ENCODE measurements at regions not wholly inside any gene's neighbourhood (a gene's known extent, or its start where the extent isn't known, plus 50 kb on each side); places are given as distances from the start of the nearest gene placed in this dataset.

- Histone ChIP-seq H2AFZ (ENCODE audit: control insufficient read depth, low read length) (no peak overlapping the region), H4K20me1 (ENCODE audit: control insufficient read depth, extremely low read depth, insufficient read depth, low read length) (no peaks in the 10 kb centered on the region), H3K4me1 (ENCODE audit: control insufficient read depth, extremely low read depth, insufficient read depth, low read length) (peaks cover 27% of the 10 kb centered on the region), H3K4me2 (ENCODE audit: control insufficient read depth, extremely low read depth, insufficient read depth, low read depth, low read length) (no peak overlapping the region), H3K27ac (ENCODE audit: control insufficient read depth, insufficient read depth, low read length) (no peak overlapping the region), H3K79me2 (ENCODE audit: control insufficient read depth, insufficient read depth, low read length) (no peaks in the 10 kb centered on the region), H3K4me3 (ENCODE audit: control insufficient read depth in 2 of 3, extremely low read depth in 1 of 3, insufficient read depth in 2 of 3, low read depth in 1 of 3, low read length in 3 of 3) (no peak overlapping the region), H3K9ac (ENCODE audit: control insufficient read depth, extremely low read depth, insufficient read depth, low read length) (no peak overlapping the region), H3K9me1 (ENCODE audit: control insufficient read depth, extremely low read depth, insufficient read depth, low read length) (no peaks in the 10 kb centered on the region), H3K27me3 (ENCODE audit: control insufficient read depth, extremely low read depth, insufficient read depth, low read length) (no peaks in the 10 kb centered on the region), H3K9me3 (ENCODE audit: control insufficient read depth, low read depth, low read length) (no peaks in the 10 kb centered on the region), H3K36me3 (ENCODE audit: control insufficient read depth in 2 of 2, extremely low read depth in 1 of 2, insufficient read depth in 2 of 2, low read length in 2 of 2) (no peaks in the 10 kb centered on the region)
- DNase-seq (ENCODE audit: low read depth, low spot score) = no peak
- TF ChIP-seq EZH2 (IDR thresholded peaks at IDR 0.05; ENCODE audit: low read length) = no peak
- TF ChIP-seq, protein P1, sequence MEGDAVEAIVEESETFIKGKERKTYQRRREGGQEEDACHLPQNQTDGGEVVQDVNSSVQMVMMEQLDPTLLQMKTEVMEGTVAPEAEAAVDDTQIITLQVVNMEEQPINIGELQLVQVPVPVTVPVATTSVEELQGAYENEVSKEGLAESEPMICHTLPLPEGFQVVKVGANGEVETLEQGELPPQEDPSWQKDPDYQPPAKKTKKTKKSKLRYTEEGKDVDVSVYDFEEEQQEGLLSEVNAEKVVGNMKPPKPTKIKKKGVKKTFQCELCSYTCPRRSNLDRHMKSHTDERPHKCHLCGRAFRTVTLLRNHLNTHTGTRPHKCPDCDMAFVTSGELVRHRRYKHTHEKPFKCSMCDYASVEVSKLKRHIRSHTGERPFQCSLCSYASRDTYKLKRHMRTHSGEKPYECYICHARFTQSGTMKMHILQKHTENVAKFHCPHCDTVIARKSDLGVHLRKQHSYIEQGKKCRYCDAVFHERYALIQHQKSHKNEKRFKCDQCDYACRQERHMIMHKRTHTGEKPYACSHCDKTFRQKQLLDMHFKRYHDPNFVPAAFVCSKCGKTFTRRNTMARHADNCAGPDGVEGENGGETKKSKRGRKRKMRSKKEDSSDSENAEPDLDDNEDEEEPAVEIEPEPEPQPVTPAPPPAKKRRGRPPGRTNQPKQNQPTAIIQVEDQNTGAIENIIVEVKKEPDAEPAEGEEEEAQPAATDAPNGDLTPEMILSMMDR (optimal IDR thresholded peaks at IDR 0.05 in 1 of 3, IDR thresholded peaks at IDR 0.05 in 1 of 3, conservative IDR thresholded peaks at IDR 0.05 in 1 of 3; ENCODE audit: extremely low read depth in 1 of 3, insufficient read depth in 2 of 3, low read length in 3 of 3) = no peak
- dilution Hi-C loops (cut with MboI; ENCODE audit: extremely low pct_ligation_motif_present, low sequenced_read_pairs) = no loop called here
- no peak for FAIRE-seq
Observed at GRCh38 chr5:110963495-110963894, 108.0 kb upstream of the TSLP start.

GRCh38 chr5:110965773-110966581 is 105.5 kb upstream of the TSLP start:
- Histone ChIP-seq H3K27ac (ENCODE audit: control insufficient read depth, insufficient read depth, low read length) (peak overlapping the region; percentile 64), H3K9ac (ENCODE audit: control insufficient read depth, extremely low read depth, insufficient read depth, low read length) (no peak overlapping the region), H3K9me1 (ENCODE audit: control insufficient read depth, extremely low read depth, insufficient read depth, low read length) (no peaks in the 10 kb centered on the region), H3K27me3 (ENCODE audit: control insufficient read depth, extremely low read depth, insufficient read depth, low read length) (no peaks in the 10 kb centered on the region), H4K20me1 (ENCODE audit: control insufficient read depth, extremely low read depth, insufficient read depth, low read length) (no peaks in the 10 kb centered on the region), H3K4me2 (ENCODE audit: control insufficient read depth, extremely low read depth, insufficient read depth, low read depth, low read length) (peak overlapping the region; percentile 69), H2AFZ (ENCODE audit: control insufficient read depth, low read length) (peak overlapping the region; percentile 51), H3K79me2 (ENCODE audit: control insufficient read depth, insufficient read depth, low read length) (no peaks in the 10 kb centered on the region), H3K4me1 (ENCODE audit: control insufficient read depth, extremely low read depth, insufficient read depth, low read length) (peaks cover 27% of the 10 kb centered on the region), H3K36me3 (ENCODE audit: control insufficient read depth in 2 of 2, extremely low read depth in 1 of 2, insufficient read depth in 2 of 2, low read length in 2 of 2) (no peaks in the 10 kb centered on the region), H3K9me3 (ENCODE audit: control insufficient read depth, low read depth, low read length) (no peaks in the 10 kb centered on the region), H3K4me3 (ENCODE audit: control insufficient read depth in 2 of 3, extremely low read depth in 1 of 3, insufficient read depth in 2 of 3, low read depth in 1 of 3, low read length in 3 of 3) (no peak overlapping the region)
- DNase-seq (ENCODE audit: low read depth, low spot score) = peak; percentile 21
- dilution Hi-C loops (cut with MboI; ENCODE audit: extremely low pct_ligation_motif_present, low sequenced_read_pairs) = no loop called here
- peak; percentile 43 for FAIRE-seq
- no peak for TF ChIP-seq EZH2 (IDR thresholded peaks at IDR 0.05; ENCODE audit: low read length)
- TF ChIP-seq, protein P1 (optimal IDR thresholded peaks at IDR 0.05 in 1 of 3, IDR thresholded peaks at IDR 0.05 in 1 of 3, conservative IDR thresholded peaks at IDR 0.05 in 1 of 3; ENCODE audit: extremely low read depth in 1 of 3, insufficient read depth in 2 of 3, low read length in 3 of 3) = no peak
